CD4-positive, alpha-beta T cell (primary cell): ENCODE measurements at regions not wholly inside any gene's neighbourhood (a gene's known extent, or its start where the extent isn't known, plus 50 kb on each side); places are given as distances from the start of the nearest gene placed in this dataset.

Experiments used
- ATAC-seq: fragments of 200-7000 bp; cut with Tn5 transposase; one replicate; pipeline ENCODE4 v1.10.0; 2022; ENCODE audit warnings: mild to moderate bottlenecking; ENCODE audit not compliant: poor library complexity
- CTCF ChIA-PET: fragments of 350-600 bp; sonication (Branson Sonifier 250); formaldehyde crosslinking; loops from one replicate; lab custom pipeline; 2021; ENCODE audit warnings: antibody characterized with exemption, inconsistent platforms; lab: Charles Lee
- POLR2A ChIA-PET: fragments of 350-600 bp; sonication (Branson Sonifier 250); formaldehyde crosslinking; loops from one replicate; lab custom pipeline; 2021; ENCODE audit warnings: antibody characterized with exemption, inconsistent platforms; lab: Charles Lee
- DNase-seq, 14 experiments: peaks; one replicate each; pipeline ENCODE4 v3.0.0-alpha.2; 2013 to 2020; ENCODE audit warnings: mixed read lengths in 2 of 14
- H3K27ac ChIP-seq, 2 donors: one replicate each; pipeline versions ENCODE4 v1.5.1 to v1.7.0; 2013; ENCODE audit warnings: low read length in 2 of 2, low read depth in 1 of 2, mild to moderate bottlenecking in 1 of 2
- H3K27me3 ChIP-seq, 2 experiments: 1 replicate in 1 of 2; 2 replicates in 1 of 2; pipeline versions ENCODE4 v1.6.1 to v1.7.0; 2013; ENCODE audit warnings: low read length in 2 of 2, control low read depth in 1 of 2, mild to moderate bottlenecking in 1 of 2, moderate library complexity in 1 of 2; ENCODE audit not compliant: insufficient read depth in 2 of 2, control insufficient read depth in 1 of 2
- H3K36me3 ChIP-seq: one replicate; pipeline ENCODE4 v1.6.1; 2013; ENCODE audit warnings: low read length, control low read depth; ENCODE audit not compliant: insufficient read depth
- H3K4me1 ChIP-seq: one replicate; pipeline ENCODE4 v1.6.1; 2013; ENCODE audit warnings: low read length, control low read depth; ENCODE audit not compliant: insufficient read depth
- H3K4me3 ChIP-seq: one replicate; pipeline ENCODE4 v1.5.1; 2013; ENCODE audit warnings: mild to moderate bottlenecking, low read length, moderate library complexity
- H3K9me3 ChIP-seq, 2 experiments: 1 replicate in 1 of 2; 2 replicates in 1 of 2; pipeline versions ENCODE4 v1.6.1 to v1.7.0; 2013; ENCODE audit warnings: low read length in 2 of 2, mild to moderate bottlenecking in 2 of 2, control low read depth in 1 of 2, moderate library complexity in 1 of 2; ENCODE audit not compliant: control insufficient read depth in 1 of 2, insufficient read depth in 1 of 2
- H3K27ac Mint-ChIP-seq: one replicate; pipeline ENCODE4 v1.8.0; 2020; ENCODE audit warnings: mixed read lengths
- H3K27me3 Mint-ChIP-seq: one replicate; pipeline ENCODE4 v1.8.0; 2021; ENCODE audit warnings: mixed read lengths
- H3K36me3 Mint-ChIP-seq: one replicate; pipeline ENCODE4 v1.8.0; 2021; ENCODE audit warnings: low read depth, mixed read lengths
- H3K4me1 Mint-ChIP-seq: one replicate; pipeline ENCODE4 v1.8.0; 2021; ENCODE audit warnings: low read depth, mixed read lengths
- H3K4me3 Mint-ChIP-seq: one replicate; pipeline ENCODE4 v1.8.0; 2020; ENCODE audit warnings: mild to moderate bottlenecking, mixed read lengths
- H3K9me3 Mint-ChIP-seq: one replicate; pipeline ENCODE4 v1.8.0; 2020; ENCODE audit warnings: mixed read lengths
- intact Hi-C, 2 experiments: fragments of 100-400 bp; cut with DNase I in 1 of 2; cut with micrococcal nuclease in 1 of 2; formaldehyde crosslinking; loops; one replicate each; pipeline versions ENCODE4 v1.15.1 to v1.9.0; 2023 to 2025; cut with DNase I, micrococcal nuclease
- TF ChIP-seq, protein P1 (sequence below): fragments of 200-600 bp; IDR thresholded peaks from one replicate; pipeline ENCODE4 v1.8.0; 2022; ENCODE audit warnings: antibody characterized with exemption, mild to moderate bottlenecking

DNA sequence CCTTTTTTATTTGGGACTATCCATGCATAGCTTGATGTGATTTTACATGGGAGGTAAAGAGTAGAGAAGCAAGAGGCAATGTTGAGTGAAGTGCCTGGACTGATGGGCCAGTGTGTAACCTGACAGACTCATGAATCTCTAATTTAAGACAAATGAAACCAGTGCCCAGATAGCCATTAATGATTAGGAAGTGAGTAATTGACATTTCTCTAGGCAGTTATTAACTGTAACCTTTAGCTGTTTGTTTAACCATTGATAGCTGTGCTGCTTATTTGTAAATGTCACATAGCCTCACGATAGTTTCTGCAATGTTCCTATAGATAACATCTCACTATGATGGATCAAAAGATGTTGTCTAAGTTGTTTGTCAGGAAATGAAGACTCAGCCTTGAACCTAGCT, 1047.5 kb upstream of the SPRY2 start:
- H3K27me3 Mint-ChIP-seq: no peaks in the 10 kb centered on the region
- H3K27me3 ChIP-seq: no peaks in the 10 kb centered on the region
- no peak overlapping the region for H3K27ac Mint-ChIP-seq
- H3K27ac ChIP-seq: no peak overlapping the region
- TF ChIP-seq, protein P1, sequence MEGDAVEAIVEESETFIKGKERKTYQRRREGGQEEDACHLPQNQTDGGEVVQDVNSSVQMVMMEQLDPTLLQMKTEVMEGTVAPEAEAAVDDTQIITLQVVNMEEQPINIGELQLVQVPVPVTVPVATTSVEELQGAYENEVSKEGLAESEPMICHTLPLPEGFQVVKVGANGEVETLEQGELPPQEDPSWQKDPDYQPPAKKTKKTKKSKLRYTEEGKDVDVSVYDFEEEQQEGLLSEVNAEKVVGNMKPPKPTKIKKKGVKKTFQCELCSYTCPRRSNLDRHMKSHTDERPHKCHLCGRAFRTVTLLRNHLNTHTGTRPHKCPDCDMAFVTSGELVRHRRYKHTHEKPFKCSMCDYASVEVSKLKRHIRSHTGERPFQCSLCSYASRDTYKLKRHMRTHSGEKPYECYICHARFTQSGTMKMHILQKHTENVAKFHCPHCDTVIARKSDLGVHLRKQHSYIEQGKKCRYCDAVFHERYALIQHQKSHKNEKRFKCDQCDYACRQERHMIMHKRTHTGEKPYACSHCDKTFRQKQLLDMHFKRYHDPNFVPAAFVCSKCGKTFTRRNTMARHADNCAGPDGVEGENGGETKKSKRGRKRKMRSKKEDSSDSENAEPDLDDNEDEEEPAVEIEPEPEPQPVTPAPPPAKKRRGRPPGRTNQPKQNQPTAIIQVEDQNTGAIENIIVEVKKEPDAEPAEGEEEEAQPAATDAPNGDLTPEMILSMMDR: no peak
- H3K4me3 Mint-ChIP-seq: no peak overlapping the region
- no peaks in the 10 kb centered on the region for H3K36me3 Mint-ChIP-seq
- POLR2A ChIA-PET: no interaction called here
- intact Hi-C loops: no loop called here
- DNase-seq (no peak), ATAC-seq (no peak)
- no peak overlapping the region for H3K4me3 ChIP-seq
- CTCF ChIA-PET: no interaction called here
- peaks cover 23% of the 10 kb centered on the region for H3K9me3 Mint-ChIP-seq
- H3K4me1 Mint-ChIP-seq: no peaks in the 10 kb centered on the region
- no peaks in the 10 kb centered on the region for H3K36me3 ChIP-seq
- no peaks in the 10 kb centered on the region for H3K4me1 ChIP-seq
- H3K9me3 ChIP-seq: no peaks in the 10 kb centered on the region

DNA sequence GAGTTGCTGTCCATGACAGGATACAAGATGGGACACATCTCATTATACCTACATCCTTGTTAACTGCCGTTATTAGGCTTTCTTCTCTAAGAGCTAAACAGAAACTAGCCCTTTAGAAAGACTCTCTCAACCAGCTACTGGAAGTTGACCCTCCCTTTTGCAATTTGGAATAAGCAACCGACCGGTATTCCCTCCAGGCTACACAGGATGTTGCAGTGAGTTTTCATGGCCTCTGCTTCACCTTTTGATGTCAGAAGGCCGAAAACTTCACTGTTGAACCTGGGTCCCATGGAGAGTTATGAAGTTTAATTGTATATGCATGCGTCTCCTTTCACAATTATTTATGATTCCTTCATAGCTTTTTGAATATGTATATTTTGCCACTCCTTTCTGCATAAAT, 1042.5 kb upstream of the SPRY2 start:
- no peaks in the 10 kb centered on the region for H3K4me1 ChIP-seq
- CTCF ChIA-PET: no interaction called here
- Mint-ChIP-seq H3K4me1 (no peaks in the 10 kb centered on the region), H3K36me3 (no peaks in the 10 kb centered on the region), H3K27me3 (no peaks in the 10 kb centered on the region), H3K27ac (no peak overlapping the region), H3K9me3 (peaks cover 24% of the 10 kb centered on the region), H3K4me3 (no peak overlapping the region)
- no peaks in the 10 kb centered on the region for H3K27me3 ChIP-seq
- DNase-seq (no peak), ATAC-seq (no peak)
- no peak overlapping the region for H3K27ac ChIP-seq
- no peaks in the 10 kb centered on the region for H3K36me3 ChIP-seq
- intact Hi-C loops: no loop called here
- POLR2A ChIA-PET: no interaction called here
- no peak overlapping the region for H3K4me3 ChIP-seq
- H3K9me3 ChIP-seq: no peaks in the 10 kb centered on the region
- TF ChIP-seq, protein P1: no peak

DNA sequence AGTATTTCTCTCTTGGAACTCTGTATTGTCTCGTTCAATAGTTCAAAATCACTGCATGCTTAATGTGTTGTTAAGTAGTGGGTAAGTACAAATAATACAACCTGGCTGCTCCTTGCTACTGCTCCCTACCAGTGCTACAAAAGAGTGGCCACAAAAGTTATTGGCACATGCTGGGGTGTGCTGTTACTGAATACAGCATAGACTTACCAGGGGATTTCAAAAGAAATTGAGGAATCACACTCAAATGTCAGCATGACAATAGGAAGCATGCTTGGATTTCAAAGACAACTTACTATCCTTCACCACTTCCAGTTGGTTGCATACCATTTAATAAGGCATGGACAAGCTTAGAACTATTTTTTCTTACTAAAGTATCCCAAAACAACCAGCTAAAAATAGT, 1041.3 kb upstream of the SPRY2 start:
- DNase-seq (no peak), ATAC-seq (no peak)
- no peaks in the 10 kb centered on the region for H3K4me1 Mint-ChIP-seq
- no peaks in the 10 kb centered on the region for H3K27me3 ChIP-seq
- H3K4me3 Mint-ChIP-seq: no peak overlapping the region
- no peaks in the 10 kb centered on the region for H3K36me3 Mint-ChIP-seq
- H3K9me3 ChIP-seq: no peaks in the 10 kb centered on the region
- POLR2A ChIA-PET: no interaction called here
- intact Hi-C loops: no loop called here
- H3K27ac Mint-ChIP-seq: no peak overlapping the region
- H3K4me3 ChIP-seq: no peak overlapping the region
- CTCF ChIA-PET: no interaction called here
- peaks cover 21% of the 10 kb centered on the region for H3K9me3 Mint-ChIP-seq
- no peaks in the 10 kb centered on the region for H3K4me1 ChIP-seq
- no peak overlapping the region for H3K27ac ChIP-seq
- H3K36me3 ChIP-seq: no peaks in the 10 kb centered on the region
- H3K27me3 Mint-ChIP-seq: no peaks in the 10 kb centered on the region
- TF ChIP-seq, protein P1: no peak
